Stimulated activated naive CD4-positive, alpha-beta T cell (primary cell): ENCODE measurements at regions not wholly inside any gene's neighbourhood (a gene's known extent, or its start where the extent isn't known, plus 50 kb on each side); places are given as distances from the start of the nearest gene placed in this dataset.

Source experiments
- DNase-seq, 6 experiments: peaks; one replicate each; lab custom pipeline; 2025; lab: John Stamatoyannopoulos, UW

GRCh38 chr2:51490576-51491234 lies 458.8 kb upstream of the NRXN1 start:
- DNase-seq, result no peak

GRCh38 chr2:51484605-51485004 lies 452.7 kb upstream of the NRXN1 start:
- DNase-seq, result no peak

- no peak for DNase-seq
Measured at GRCh38 chr2:51483720-51484119, 451.8 kb upstream of the NRXN1 start.

- no peak for DNase-seq
Measured at GRCh38 chr2:51472783-51473182, 440.9 kb upstream of the NRXN1 start.

GRCh38 chr2:51472300-51472699 lies 440.4 kb upstream of the NRXN1 start:
- DNase-seq, result no peak

GRCh38 chr2:51469102-51469501 lies 437.2 kb upstream of the NRXN1 start:
- no peak for DNase-seq

GRCh38 chr2:51465326-51465725 lies 433.4 kb upstream of the NRXN1 start:
- no peak for DNase-seq

- no peak for DNase-seq
Measured at GRCh38 chr2:51454177-51454576, 422.2 kb upstream of the NRXN1 start.

GRCh38 chr2:51448911-51449310 lies 417.0 kb upstream of the NRXN1 start:
- no peak for DNase-seq

GRCh38 chr2:51441786-51442185 lies 409.9 kb upstream of the NRXN1 start:
- DNase-seq, result no peak

- DNase-seq, result no peak
Measured at GRCh38 chr2:51424418-51424817, 392.5 kb upstream of the NRXN1 start.

- no peak for DNase-seq
Measured at GRCh38 chr2:51420511-51420910, 388.6 kb upstream of the NRXN1 start.

GRCh38 chr2:51413726-51414125 lies 381.8 kb upstream of the NRXN1 start:
- no peak for DNase-seq

- DNase-seq, result no peak
Measured at GRCh38 chr2:51410331-51410730, 378.4 kb upstream of the NRXN1 start.

- DNase-seq, result no peak
Measured at GRCh38 chr2:51409920-51410319, 378.0 kb upstream of the NRXN1 start.

- DNase-seq, result no peak
Measured at GRCh38 chr2:51404226-51404625, 372.3 kb upstream of the NRXN1 start.

- no peak for DNase-seq
Measured at GRCh38 chr2:51401546-51401945, 369.6 kb upstream of the NRXN1 start.

- no peak for DNase-seq
Measured at GRCh38 chr2:51387235-51387634, 355.3 kb upstream of the NRXN1 start.

- DNase-seq, result no peak
Measured at GRCh38 chr2:51379997-51380396, 348.1 kb upstream of the NRXN1 start.

GRCh38 chr2:51368250-51368649 lies 336.3 kb upstream of the NRXN1 start:
- no peak for DNase-seq

GRCh38 chr2:51350100-51350499 lies 318.2 kb upstream of the NRXN1 start:
- DNase-seq, result no peak

- no peak for DNase-seq
Measured at GRCh38 chr2:51344886-51345285, 313.0 kb upstream of the NRXN1 start.

GRCh38 chr2:51335087-51336058 lies 303.4 kb upstream of the NRXN1 start:
- no peak for DNase-seq
